Esophagus squamous epithelium (tissue), 4 donors: ENCODE measurements at regions not wholly inside any gene's neighbourhood (a gene's known extent, or its start where the extent isn't known, plus 50 kb on each side); places are given as distances from the start of the nearest gene placed in this dataset.

Experiments
- CTCF ChIP-seq, 6 experiments: fragments of 450-650 bp in 4 of 6; fragments of 200-600 bp in 2 of 6; sonication (generic) in 2 of 6; IDR thresholded peaks; one replicate each; pipeline ENCODE4 v1.5.1; 2016 to 2019; ENCODE audit warnings: antibody characterized with exemption in 6 of 6, mild to moderate bottlenecking in 4 of 6, moderate library complexity in 4 of 6
- POLR2A ChIP-seq, 4 donors: fragments of 450-650 bp; IDR thresholded peaks; one replicate each; pipeline ENCODE4 v1.6.1; 2017; ENCODE audit warnings: antibody characterized with exemption in 4 of 4, mild to moderate bottlenecking in 4 of 4, moderate library complexity in 3 of 4

- no peak for TF ChIP-seq CTCF (IDR thresholded peaks at IDR 0.05)
- no peak for TF ChIP-seq POLR2A (IDR thresholded peaks at IDR 0.05)
These were observed 231.7 kb upstream of the C1orf174 start for GRCh38 chr1:4131734-4132133.
